GM08714 (cell line): ENCODE measurements at regions not wholly inside any gene's neighbourhood (a gene's known extent, or its start where the extent isn't known, plus 50 kb on each side); places are given as distances from the start of the nearest gene placed in this dataset.

Experiments used
- H3K4me3 ChIP-seq: fragments of 200-500 bp; sonication (Bioruptor generic); 2 replicates; pipeline ENCODE4 v1.5.1; 2014; ENCODE audit warnings: mild to moderate bottlenecking, low read length, inconsistent platforms
- ZNF274 ChIP-seq: IDR thresholded peaks from 2 replicates; pipeline ENCODE4 v1.6.1; 2012; ENCODE audit warnings: mild to moderate bottlenecking, low read depth, low read length

GRCh38 chr2:64359171-64359891, 94.6 kb upstream of the LGALSL start:
- H3K4me3 ChIP-seq = no peak overlapping the region
- no peak for TF ChIP-seq ZNF274

- H3K4me3 ChIP-seq = no peak overlapping the region
- TF ChIP-seq ZNF274 = no peak
Observed at GRCh38 chr2:64359892-64360657, 93.9 kb upstream of the LGALSL start.

GRCh38 chr2:64361151-64361938, 92.6 kb upstream of the LGALSL start:
- no peak for TF ChIP-seq ZNF274
- no peak overlapping the region for H3K4me3 ChIP-seq

- no peak for TF ChIP-seq ZNF274
- no peak overlapping the region for H3K4me3 ChIP-seq
Observed at GRCh38 chr2:64362562-64363026, 91.4 kb upstream of the LGALSL start.

- no peak for TF ChIP-seq ZNF274
- no peak overlapping the region for H3K4me3 ChIP-seq
Observed at GRCh38 chr2:64363140-64363539, 90.8 kb upstream of the LGALSL start.

GRCh38 chr2:64363848-64364247, 90.1 kb upstream of the LGALSL start:
- no peak overlapping the region for H3K4me3 ChIP-seq
- no peak for TF ChIP-seq ZNF274

- no peak overlapping the region for H3K4me3 ChIP-seq
Observed at GRCh38 chr2:64367444-64368232, 86.3 kb upstream of the LGALSL start.

GRCh38 chr2:64369706-64370105, 84.3 kb upstream of the LGALSL start:
- H3K4me3 ChIP-seq = no peak overlapping the region

More at GRCh38 chr2:64367444-64368232, 86.3 kb upstream of the LGALSL start:
- TF ChIP-seq ZNF274 = no peak

GRCh38 chr2:64371727-64372126, 82.2 kb upstream of the LGALSL start:
- H3K4me3 ChIP-seq = no peak overlapping the region
- TF ChIP-seq ZNF274 = no peak

More at GRCh38 chr2:64369706-64370105, 84.3 kb upstream of the LGALSL start:
- no peak for TF ChIP-seq ZNF274

- no peak overlapping the region for H3K4me3 ChIP-seq
Observed at GRCh38 chr2:64374686-64375085, 79.3 kb upstream of the LGALSL start.

GRCh38 chr2:64376926-64377325, 77.0 kb upstream of the LGALSL start:
- no peak for TF ChIP-seq ZNF274
- no peak overlapping the region for H3K4me3 ChIP-seq

More at GRCh38 chr2:64374686-64375085, 79.3 kb upstream of the LGALSL start:
- no peak for TF ChIP-seq ZNF274

- no peak overlapping the region for H3K4me3 ChIP-seq
- no peak for TF ChIP-seq ZNF274
Observed at GRCh38 chr2:64379186-64379585, 74.8 kb upstream of the LGALSL start.

- no peak for TF ChIP-seq ZNF274
Observed at GRCh38 chr2:64380853-64381527, 73.0 kb upstream of the LGALSL start.

More at GRCh38 chr2:64380853-64381527, 73.0 kb upstream of the LGALSL start:
- no peak overlapping the region for H3K4me3 ChIP-seq
